GM18520 (cell line): ENCODE measurements at regions not wholly inside any gene's neighbourhood (a gene's known extent, or its start where the extent isn't known, plus 50 kb on each side); places are given as distances from the start of the nearest gene placed in this dataset.

Source experiments
- ATAC-seq: cut with Tn5 transposase; IDR thresholded peaks from one replicate; pipeline ENCODE4 v1.9.1; 2021; ENCODE audit not compliant: unreplicated experiment

DNA sequence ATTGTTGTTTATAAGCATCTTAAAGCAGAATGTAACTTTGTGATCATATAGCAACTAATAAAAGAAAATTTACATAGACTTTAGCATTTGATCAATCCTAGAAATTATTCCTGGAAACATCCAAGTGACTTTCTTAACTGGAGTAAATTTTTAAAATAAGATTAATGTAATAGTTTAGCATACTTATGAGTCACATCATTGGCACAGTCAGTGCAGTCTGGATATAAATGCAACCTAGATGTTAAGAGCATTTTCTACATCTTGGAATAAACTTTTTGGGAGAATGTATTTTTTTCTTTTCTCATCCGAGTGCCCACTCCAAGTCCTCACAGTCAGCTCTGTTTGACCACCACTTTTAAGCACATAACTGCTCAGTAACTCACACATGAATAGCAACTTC, 324.6 kb upstream of the PLSCR5 start:
- no peak for ATAC-seq

DNA sequence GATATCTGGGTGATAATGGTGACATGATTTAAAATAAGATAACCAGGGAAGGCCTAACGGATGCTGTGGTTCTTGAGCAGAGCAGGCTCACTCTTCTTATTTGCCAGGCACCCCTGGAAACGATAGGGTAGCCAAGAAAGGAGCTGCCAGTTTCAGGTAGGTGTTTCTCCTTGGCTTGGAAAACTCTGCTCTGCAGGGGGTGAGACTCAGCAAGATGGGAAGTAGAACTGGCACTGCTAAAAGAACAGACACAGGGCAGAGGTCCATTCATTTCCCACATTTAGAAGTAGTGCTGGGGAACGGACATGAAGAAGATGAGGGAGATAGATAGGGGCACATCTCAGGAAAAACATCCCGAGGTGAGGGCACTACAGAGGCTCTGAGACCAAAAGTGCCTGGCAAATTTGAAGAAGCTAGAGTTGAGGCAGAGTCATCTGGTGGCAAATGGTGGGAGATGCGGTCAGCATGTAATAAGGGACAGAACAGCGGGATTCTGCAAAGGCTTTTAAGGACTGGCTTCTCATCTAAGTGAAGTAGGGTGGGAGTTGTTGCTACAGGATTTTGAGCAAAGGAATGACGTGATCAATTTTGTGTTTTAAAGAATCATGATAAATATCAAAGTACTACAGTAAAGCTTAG, 323.4 kb upstream of the PLSCR5 start:
- no peak for ATAC-seq

DNA sequence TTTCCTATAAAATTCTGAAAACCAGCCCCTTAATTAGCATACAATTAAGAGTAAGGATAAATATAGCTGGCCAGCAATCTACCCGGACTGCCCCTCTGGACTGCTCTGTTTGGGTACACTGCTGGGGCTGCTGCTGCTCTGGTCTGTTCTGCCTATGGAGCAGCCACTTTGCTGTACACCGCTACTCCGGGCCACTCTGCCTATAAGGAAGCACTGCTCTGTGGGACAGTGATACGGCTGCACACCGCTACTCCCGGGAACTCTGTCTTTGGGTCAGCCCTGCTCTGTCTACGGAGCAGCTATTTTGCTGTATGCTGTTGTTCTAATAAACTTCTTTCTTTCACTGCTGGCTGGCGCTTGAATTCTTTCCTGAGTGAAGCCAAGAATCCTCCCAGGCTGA, 316.5 kb upstream of the PLSCR5 start:
- ATAC-seq, result no peak

DNA sequence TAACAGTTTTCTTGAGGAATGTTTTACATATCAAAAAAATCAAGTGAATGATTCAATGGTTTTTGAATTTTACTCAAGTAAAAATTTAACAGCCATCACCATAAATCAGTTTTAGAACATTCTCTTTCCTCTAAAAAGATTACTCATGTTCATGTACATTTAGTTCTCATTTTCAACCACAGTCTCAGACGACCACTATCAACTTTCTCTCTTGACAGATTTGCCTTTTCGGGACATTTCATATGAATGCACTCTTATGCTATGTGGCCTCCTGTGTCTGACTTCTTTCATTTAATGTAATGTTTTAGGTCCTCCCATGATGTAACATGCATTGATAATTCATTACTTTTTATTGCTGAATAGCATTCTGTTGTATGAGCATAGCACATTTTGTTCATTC, 309.3 kb upstream of the PLSCR5 start:
- no peak for ATAC-seq

DNA sequence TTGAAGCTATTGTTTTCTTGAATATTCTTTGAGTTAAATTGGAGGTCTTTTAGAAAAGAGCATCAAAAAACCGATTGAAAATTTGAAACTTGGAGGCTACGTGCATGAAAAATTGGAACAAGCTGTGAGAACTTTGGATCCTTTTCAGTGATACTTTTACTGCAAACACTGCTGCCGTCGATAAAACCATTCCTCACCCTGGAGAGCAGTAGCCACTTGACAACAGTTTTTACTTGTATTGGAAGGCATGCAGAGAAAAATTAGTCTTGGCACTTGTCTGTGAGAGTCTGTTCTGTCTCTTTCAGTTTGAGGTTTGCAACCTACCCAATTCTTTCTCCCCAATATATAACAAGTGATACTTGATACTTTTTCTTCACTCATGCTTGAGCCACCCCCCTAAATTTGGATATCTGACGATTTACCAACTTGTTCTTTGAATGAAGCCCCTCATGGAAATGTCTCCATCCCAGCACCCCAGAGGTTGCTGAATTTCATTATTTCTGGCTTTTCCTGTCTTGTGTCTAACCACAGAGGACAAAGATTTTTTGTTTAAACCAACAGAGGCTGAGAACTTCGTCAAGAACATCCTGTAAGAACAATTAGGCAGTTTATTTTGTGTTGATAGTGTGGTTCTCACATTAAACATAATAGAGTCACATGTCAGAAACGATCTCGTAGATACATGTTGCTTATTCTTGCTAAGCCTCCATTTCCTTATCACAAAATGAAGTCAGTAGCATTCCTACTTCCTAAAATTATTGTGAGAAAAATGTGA, 307.3 kb upstream of the PLSCR5 start:
- ATAC-seq, result no peak

DNA sequence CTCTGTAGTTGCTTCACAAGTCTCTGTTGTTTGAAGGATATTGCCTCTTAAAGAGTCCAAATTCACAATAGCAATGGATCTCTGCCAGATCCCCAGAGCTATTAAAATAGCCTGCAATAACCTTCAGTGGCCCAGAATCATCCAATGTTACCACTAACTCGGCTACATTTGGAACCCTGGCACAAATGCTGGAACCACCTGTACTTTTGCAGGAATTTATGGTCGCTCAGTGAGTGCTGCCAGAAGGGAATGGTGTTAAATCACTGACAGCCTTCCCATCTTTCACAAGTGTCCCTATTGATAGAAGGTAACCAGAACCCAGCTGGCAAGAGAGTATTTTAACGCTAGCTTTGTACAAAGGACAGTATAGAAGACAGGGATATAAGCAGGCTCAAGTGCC, 298.8 kb upstream of the PLSCR5 start:
- ATAC-seq, result no peak

DNA sequence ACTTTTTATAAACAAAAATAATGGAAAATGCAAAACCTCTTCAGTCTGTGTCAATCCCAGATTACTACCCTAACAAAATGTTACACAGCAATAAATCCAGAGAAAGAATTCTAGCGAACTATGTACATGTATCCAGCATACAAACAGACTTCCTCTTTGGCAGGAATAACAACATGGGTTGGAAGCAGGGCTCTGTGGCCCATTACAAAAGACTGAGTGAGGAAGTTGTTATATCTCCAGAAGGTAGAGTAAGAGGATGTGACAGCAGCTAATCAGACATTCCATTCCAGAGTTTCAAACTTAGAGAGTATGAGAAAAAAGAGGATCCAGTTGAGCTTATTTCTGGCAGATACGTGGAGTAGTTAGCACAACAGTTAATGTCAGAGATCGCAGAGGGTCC, 294.0 kb upstream of the PLSCR5 start:
- no peak for ATAC-seq

DNA sequence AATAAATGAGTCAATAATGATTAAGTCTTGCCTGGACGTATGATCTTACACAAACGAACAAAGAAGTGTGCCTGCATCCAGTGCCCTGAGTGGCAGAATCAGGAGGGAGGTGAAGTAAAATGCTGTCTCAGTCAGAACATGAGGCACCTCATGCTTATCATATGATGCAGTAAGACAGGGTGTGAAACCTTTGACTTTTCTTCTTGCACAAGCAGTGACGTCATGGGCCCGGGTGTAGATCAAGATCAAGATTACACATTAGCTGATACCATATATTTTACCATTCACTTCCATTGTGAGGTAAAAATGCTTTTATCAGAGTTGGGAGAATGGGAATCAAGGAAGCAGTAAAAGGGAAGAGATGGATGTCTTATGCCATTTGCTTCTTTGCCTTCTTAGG, 291.6 kb upstream of the PLSCR5 start:
- ATAC-seq, result no peak

DNA sequence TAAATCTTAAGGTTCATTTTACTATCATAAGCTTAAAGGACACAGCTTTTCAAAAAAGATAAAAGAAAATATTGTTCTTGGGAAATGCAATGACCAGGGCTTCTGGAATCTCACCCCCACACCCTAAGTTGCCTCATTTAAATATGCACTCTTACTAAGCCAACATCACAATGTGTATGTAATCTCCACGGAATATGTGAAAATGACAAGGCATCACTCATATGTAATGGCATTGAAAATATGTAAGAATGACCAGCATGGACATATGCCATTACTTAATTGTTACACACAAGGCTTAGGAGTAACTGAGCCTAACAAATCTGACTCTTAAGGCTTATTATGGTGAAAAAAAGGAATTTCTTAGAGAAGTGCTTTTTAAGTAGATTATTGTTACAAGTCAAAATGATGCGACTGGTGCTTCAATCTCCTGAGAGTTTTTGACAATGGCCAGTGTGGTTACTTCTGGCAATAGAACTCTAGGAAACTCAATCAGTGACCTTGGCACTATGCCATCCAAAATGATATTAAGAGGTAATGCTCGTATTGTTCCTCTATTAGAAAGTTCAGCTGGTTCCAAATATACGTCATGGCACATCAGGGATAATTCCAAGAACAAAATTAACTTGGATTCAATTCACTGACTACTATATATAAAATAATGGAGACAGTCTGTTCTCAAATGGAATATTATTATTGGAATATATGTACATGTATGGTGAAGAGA, 290.0 kb upstream of the PLSCR5 start:
- no peak for ATAC-seq

DNA sequence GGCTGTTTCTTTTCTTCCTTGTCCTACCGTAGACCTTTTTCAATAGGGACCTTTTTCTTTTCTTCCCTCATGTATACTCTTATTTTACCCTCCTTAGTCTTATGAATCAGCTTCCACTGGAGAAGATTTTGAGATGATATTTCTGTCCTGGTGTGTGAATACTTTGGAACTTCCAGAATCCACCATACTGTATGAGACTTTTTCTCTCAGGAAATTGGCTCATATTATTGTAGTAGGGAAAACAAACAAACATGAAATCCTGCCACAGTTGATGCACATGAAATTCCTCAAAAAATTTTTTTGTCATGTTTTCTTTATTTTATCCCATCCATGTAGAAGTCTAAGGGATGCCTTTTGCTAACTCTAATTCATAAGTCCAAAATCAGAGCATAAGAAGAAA, 289.3 kb upstream of the PLSCR5 start:
- no peak for ATAC-seq

DNA sequence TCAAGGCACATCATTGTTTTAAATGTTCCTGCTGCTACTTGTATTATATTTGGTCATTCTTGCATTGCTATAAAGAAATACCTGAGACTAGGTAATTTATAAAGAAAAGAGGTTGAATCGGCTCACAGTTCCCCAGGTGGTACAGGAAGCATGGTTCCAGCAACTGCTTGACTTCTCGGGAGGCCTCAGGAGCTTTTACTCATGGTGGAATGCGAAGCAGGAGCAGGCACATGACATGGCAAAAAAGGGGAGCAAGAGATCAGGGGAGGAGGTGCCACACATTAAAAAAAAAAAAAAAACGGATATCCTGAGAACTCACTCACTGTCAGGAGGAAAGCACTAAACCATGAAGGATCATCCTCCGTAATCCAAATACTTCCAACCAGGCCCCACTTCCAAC, 286.9 kb upstream of the PLSCR5 start:
- ATAC-seq, result no peak

DNA sequence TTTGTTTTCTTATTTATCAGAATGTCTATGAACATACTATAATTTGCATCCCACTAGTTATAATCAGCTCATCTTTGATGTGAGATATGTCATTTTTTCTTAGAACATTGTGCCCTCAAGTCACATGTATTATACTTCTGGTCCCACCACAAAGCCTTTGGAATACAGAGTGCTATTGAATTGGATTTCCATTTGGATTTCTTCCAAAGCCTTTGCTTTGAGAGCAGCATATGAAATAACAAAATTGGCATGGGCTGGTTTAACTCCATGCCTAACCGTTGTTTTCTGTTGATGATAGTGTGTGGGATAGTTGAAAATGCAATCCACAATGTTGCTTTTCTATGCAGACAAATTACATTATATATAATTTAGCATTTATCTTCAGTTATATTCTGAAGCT, 284.5 kb upstream of the PLSCR5 start:
- ATAC-seq, result no peak

DNA sequence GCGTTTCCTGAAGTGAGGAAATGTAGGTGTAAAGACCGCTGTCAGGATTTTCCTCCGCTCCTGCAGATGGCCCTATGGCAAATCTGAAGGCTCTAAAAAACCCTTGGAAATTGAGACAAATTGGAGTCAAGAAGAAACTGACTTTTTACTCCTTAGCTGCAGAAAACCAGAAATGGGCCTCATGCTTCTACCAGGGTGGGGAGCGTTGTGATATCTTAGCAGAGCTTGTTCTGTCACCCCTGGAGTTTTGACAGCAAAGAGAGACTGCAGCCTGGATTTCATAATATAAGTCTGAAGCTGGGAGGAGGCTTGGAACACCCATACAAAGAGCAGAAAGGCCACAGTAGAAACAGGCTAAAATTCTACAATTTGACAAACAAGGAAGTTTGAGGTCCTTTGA, 283.0 kb upstream of the PLSCR5 start:
- no peak for ATAC-seq

DNA sequence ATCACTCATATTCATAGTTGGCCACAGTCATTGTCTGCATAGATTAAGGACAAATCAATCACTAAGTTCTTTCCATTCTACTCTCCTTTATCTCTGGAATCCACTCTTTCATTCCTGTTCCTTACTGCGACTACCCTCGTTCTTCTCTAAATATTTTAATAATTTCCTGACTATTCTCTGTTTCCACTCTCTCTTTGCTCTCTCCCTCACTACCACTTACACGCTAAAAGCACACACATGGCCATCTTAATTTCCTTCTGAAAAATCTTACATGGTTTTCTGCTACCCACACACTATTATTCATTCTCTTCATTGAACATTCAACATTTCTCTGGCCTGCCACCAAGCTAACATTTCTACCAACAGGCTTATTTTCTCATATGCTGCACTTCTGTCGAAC, 279.6 kb upstream of the PLSCR5 start:
- ATAC-seq, result no peak

DNA sequence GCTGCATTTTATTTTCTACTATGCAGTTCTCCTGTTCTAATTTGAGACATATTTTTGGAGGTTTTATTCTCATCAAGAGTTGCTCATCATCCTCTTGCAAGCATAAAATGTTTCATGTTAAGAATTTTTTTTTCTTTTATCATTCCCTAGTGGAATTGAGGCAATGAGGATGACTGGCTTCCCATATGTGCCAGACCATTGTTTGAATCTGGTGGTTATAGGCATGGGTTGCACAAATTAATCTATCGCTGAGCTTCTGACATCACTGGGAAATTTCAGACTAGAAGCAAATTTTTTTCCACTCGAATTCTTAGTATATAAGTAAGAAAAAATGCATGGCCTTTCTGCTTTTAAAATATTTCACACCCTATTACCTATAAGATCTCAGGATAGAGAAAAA, 279.1 kb upstream of the PLSCR5 start:
- ATAC-seq, result no peak

DNA sequence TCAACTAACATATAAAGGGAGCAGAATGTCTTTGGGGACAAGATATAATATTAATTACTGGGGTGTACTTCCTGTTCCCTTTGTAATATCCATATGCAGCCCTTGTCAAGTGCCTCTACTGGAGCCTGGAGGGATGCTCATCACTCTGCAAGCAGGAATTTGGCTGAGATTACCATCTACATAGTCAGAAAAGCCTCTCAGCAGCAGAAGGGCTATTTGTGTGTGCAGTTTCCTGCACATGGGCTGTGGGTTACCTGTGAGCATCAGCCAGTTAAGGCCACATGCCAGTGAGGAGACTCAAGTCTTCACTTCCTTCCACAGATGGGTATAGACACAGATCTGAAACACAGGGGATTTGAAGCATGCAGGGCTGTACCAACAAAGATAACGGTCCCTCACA, 278.1 kb upstream of the PLSCR5 start:
- ATAC-seq, result no peak

DNA sequence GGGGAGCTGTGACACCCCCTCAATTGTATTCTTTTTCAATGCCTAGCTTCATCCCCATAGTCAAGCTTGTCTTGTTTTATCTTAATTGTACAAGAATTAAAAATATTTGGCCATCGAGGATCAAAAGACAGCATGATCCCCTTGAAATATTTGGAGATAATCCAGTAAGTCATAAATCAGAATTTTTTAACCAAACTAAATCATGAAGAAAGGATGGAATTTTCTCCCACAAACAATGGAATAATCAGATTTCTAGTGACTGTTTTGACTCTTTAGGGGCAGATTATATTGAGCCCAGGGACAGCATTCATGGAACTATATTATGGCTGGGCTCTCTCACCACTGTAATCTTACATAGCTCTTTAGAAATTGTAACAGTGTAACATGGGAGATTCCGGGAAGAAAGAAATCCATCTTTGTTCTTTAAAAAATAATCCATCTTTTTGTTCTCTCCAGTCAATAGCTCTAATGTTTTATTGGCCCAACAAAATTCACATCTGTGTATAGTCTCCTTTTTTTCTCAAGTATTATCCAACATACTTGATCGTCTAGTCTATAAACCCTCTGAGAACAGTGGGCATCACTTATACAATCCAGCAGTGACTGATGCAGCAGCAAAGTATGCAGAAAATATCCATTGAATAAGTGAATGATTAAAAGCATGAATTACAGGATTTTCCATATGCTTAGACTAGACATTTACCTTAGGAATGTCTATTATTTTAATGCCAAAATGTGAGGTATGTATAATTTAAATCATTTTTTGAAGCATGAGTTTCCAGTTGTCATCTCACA, 277.0 kb upstream of the PLSCR5 start:
- no peak for ATAC-seq

DNA sequence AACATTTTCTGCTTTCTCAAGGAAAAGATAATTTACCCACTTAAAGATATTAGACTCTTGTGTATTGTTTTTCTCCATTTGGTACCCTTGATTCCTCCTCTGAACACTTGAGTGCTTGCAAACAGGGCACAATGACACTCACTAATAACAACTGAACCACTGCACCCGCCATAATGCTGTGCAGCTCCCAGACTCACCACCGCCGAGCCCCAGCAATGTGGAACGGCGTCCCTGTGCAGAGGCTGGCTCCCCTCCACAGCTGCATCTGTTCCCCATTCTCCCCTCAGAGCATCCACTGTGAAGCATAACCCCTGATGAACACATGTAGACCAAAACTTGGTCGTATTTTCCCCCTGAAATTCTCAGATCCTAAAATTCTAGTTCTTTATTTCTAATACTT, 276.2 kb upstream of the PLSCR5 start:
- no peak for ATAC-seq

DNA sequence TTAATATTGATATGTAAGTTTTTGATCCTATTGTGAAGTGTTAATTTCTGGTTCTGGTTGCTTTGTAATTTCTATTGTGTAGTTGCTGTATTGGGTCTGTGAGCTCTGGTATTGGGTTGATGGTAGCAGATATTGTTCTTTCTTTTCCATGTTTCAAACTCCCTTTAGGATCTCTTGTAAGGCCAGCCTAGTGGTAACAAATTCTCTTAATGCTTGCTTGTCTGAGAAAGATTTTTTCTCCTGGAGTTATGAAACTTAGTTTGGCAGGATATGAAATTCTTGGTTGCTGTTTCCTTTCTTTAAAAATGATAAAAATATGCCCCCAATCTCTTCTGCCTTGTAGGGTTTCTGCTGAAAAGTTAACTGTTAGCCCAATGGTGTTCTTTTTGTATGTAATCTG, 268.6 kb upstream of the PLSCR5 start:
- no peak for ATAC-seq

DNA sequence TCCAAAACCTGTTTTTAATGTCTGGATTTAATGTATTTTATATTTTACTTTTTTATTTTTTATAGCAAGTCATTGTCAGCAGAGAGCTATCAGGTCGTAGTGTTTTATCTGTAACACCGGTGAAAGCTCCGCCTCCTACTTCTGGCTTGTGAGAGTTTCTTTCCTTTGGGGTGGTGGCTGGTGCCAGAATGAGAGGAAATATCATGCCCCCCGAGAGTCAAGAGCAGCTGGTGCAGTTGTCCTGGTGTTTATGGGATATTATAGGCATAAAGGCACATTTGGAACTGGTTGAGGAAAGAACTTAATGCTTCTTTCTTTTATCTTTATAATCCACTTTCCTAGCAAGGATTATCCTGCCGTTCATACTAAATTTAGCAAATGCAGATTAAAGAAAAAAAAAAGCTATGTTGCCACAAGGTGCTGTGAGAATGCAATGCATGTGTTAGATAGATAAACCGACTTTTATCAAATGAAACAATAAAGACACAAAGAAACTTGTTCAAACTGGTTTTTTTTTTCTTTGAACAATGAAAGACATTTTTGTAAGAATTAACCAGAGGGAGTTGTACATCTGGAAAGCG, 260.1 kb upstream of the PLSCR5 start:
- no peak for ATAC-seq

DNA sequence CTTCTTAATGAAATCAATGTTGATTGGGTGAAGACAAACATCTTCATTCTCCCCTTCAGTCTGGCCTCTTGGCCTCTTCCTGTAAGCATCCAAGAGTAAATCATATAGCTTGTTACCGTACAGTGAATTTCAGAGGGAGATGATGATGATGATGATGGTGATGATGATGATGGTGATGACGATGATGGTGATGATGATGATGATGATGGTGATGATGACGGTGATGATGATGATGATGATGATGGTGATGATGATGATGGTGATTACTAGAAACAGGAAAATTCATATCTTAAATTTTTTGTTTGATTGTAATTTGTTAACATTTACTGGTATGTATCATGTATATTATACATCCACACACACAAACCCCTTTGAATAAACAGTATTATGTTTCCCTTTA, 256.1 kb upstream of the PLSCR5 start:
- ATAC-seq, result no peak
